Mesendoderm (in vitro differentiated cells): ENCODE measurements at regions not wholly inside any gene's neighbourhood (a gene's known extent, or its start where the extent isn't known, plus 50 kb on each side); places are given as distances from the start of the nearest gene placed in this dataset.

Experiments
- DNase-seq: peaks from one replicate; pipeline ENCODE4 v3.0.0; 2013
- H2AK5ac ChIP-seq: 2 replicates; pipeline ENCODE4 v1.6.1; 2013; ENCODE audit warnings: low read length, inconsistent platforms
- H2BK120ac ChIP-seq: 2 replicates; pipeline ENCODE4 v1.6.1; 2013; ENCODE audit warnings: low read depth, mild to moderate bottlenecking, low read length, moderate library complexity, mixed read lengths
- H2BK15ac ChIP-seq: replicated peaks from 2 replicates; pipeline ENCODE4 v1.6.1; 2013; ENCODE audit warnings: low read depth, mild to moderate bottlenecking, moderate library complexity
- H2BK5ac ChIP-seq: 2 replicates; pipeline ENCODE4 v1.6.1; 2013; ENCODE audit warnings: low read length, inconsistent platforms
- H3K18ac ChIP-seq: 2 replicates; pipeline ENCODE4 v1.6.1; 2013; ENCODE audit warnings: mild to moderate bottlenecking, low read length, mixed read lengths
- H3K23ac ChIP-seq: one replicate; pipeline ENCODE4 v1.6.1; 2013; ENCODE audit warnings: low read length
- H3K27ac ChIP-seq: 2 replicates; pipeline ENCODE4 v1.5.1; 2013; ENCODE audit warnings: low read depth, mild to moderate bottlenecking, inconsistent platforms, low read length, moderate library complexity
- H3K27me3 ChIP-seq: 2 replicates; pipeline ENCODE4 v1.6.1; 2013; ENCODE audit warnings: low read length, control low read depth, mild to moderate bottlenecking, inconsistent platforms; ENCODE audit not compliant: insufficient read depth, poor library complexity
- H3K36me3 ChIP-seq: 2 replicates; pipeline ENCODE4 v1.6.1; 2013; ENCODE audit warnings: low read length, inconsistent platforms; ENCODE audit not compliant: control insufficient read depth, insufficient read depth
- H3K4ac ChIP-seq: one replicate; pipeline ENCODE4 v1.6.1; 2013; ENCODE audit warnings: low read depth, mild to moderate bottlenecking, low read length, moderate library complexity
- H3K4me1 ChIP-seq: 2 replicates; pipeline ENCODE4 v1.6.1; 2013; ENCODE audit warnings: low read depth, low read length, inconsistent platforms; ENCODE audit not compliant: control insufficient read depth
- H3K4me2 ChIP-seq: 2 replicates; pipeline ENCODE4 v1.6.1; 2013; ENCODE audit warnings: low read length
- H3K4me3 ChIP-seq: 2 replicates; pipeline ENCODE4 v1.5.1; 2013; ENCODE audit warnings: mild to moderate bottlenecking, low read length
- H3K56ac ChIP-seq: one replicate; pipeline ENCODE4 v1.6.1; 2013; ENCODE audit warnings: low read length
- H3K79me1 ChIP-seq: 2 replicates; pipeline ENCODE4 v1.6.1; 2013; ENCODE audit warnings: low read length, inconsistent platforms
- H3K79me2 ChIP-seq: 2 replicates; pipeline ENCODE4 v1.6.1; 2013; ENCODE audit warnings: mild to moderate bottlenecking, low read length; ENCODE audit not compliant: control insufficient read depth, insufficient read depth
- H3K9ac ChIP-seq: 2 replicates; pipeline ENCODE4 v1.6.1; 2013; ENCODE audit warnings: low read length, inconsistent platforms
- H4K5ac ChIP-seq: one replicate; pipeline ENCODE4 v1.6.1; 2013; ENCODE audit warnings: low read length
- H4K8ac ChIP-seq: one replicate; pipeline ENCODE4 v1.6.1; 2013; ENCODE audit warnings: low read depth, mild to moderate bottlenecking, control low read depth, low read length, moderate library complexity
- WGBS: extraction: QIAGEN DNeasy Blood & Tissue Kit; methylation state at CpG from one replicate; pipeline ENCODE4 v1.1.7; 2013; ENCODE audit warnings: low lambda C conversion rate, missing lambda C conversion rate; ENCODE audit not compliant: insufficient coverage; ENCODE audit errors: extremely low coverage; 5-methylcytosine and 5-hydroxymethylcytosine counted together

GRCh38 chrX:1794586-1794985 is 179.7 kb downstream of the ASMT start:
- H3K27ac ChIP-seq: no peak overlapping the region
- H4K5ac ChIP-seq: no peak overlapping the region
- H3K36me3 ChIP-seq: no peaks in the 10 kb centered on the region
- no peak overlapping the region for H4K8ac ChIP-seq
- no peak overlapping the region for H3K23ac ChIP-seq
- WGBS: no CpG with 5 or more reads among the region's 9 CpGs
- H3K4me2 ChIP-seq: no peak overlapping the region
- no peak overlapping the region for H2BK5ac ChIP-seq
- no peak overlapping the region for H3K18ac ChIP-seq
- no peak overlapping the region for H2BK15ac ChIP-seq
- H3K27me3 ChIP-seq: no peaks in the 10 kb centered on the region
- H3K56ac ChIP-seq: no peak overlapping the region
- no peak overlapping the region for H3K4me3 ChIP-seq
- DNase-seq: no peak
- no peak overlapping the region for H3K9ac ChIP-seq
- H3K4me1 ChIP-seq: no peaks in the 10 kb centered on the region
- no peak overlapping the region for H3K4ac ChIP-seq
- no peaks in the 10 kb centered on the region for H3K79me1 ChIP-seq
- H3K79me2 ChIP-seq: no peaks in the 10 kb centered on the region
- H2BK120ac ChIP-seq: no peak overlapping the region
- H2AK5ac ChIP-seq: no peak overlapping the region

GRCh38 chrX:1802912-1803311 is 188.1 kb downstream of the ASMT start:
- no peak overlapping the region for H2BK15ac ChIP-seq
- no peak overlapping the region for H3K4me3 ChIP-seq
- H3K79me2 ChIP-seq: no peaks in the 10 kb centered on the region
- H3K27me3 ChIP-seq: no peaks in the 10 kb centered on the region
- H3K9ac ChIP-seq: no peak overlapping the region
- H4K5ac ChIP-seq: no peak overlapping the region
- DNase-seq: no peak
- H3K18ac ChIP-seq: no peak overlapping the region
- no peak overlapping the region for H3K23ac ChIP-seq
- no peak overlapping the region for H3K4me2 ChIP-seq
- whole genome bisulfite sequencing: 100% methylated on average over 6 of the region's 6 CpGs
- no peaks in the 10 kb centered on the region for H3K79me1 ChIP-seq
- H2BK120ac ChIP-seq: no peak overlapping the region
- no peak overlapping the region for H2BK5ac ChIP-seq
- no peaks in the 10 kb centered on the region for H3K4me1 ChIP-seq
- no peak overlapping the region for H2AK5ac ChIP-seq
- H3K56ac ChIP-seq: no peak overlapping the region
- no peak overlapping the region for H3K4ac ChIP-seq
- no peak overlapping the region for H4K8ac ChIP-seq
- no peaks in the 10 kb centered on the region for H3K36me3 ChIP-seq
- no peak overlapping the region for H3K27ac ChIP-seq

GRCh38 chrX:1803741-1804140 is 188.9 kb downstream of the ASMT start:
- no CpG with 5 or more reads among the region's 3 CpGs for WGBS
- no peak overlapping the region for H2BK15ac ChIP-seq

GRCh38 chrX:1807301-1807731 is 192.5 kb downstream of the ASMT start:
- DNase-seq: peak; percentile 84
- Histone ChIP-seq H3K4me1 (no peaks in the 10 kb centered on the region), H2BK15ac (no peak overlapping the region), H3K18ac (no peak overlapping the region), H3K56ac (peak overlapping the region; percentile 73), H3K4me2 (peak overlapping the region; percentile 40), H3K79me1 (no peaks in the 10 kb centered on the region), H3K27me3 (no peaks in the 10 kb centered on the region), H2AK5ac (no peak overlapping the region), H3K36me3 (no peaks in the 10 kb centered on the region), H2BK120ac (no peak overlapping the region), H3K9ac (peak overlapping the region; percentile 39), H4K5ac (no peak overlapping the region), H2BK5ac (no peak overlapping the region), H3K27ac (peak overlapping the region; percentile 4), H3K79me2 (no peaks in the 10 kb centered on the region), H3K4me3 (no peak overlapping the region), H4K8ac (no peak overlapping the region), H3K4ac (no peak overlapping the region), H3K23ac (no peak overlapping the region)
- no CpG with 5 or more reads among the region's 12 CpGs for WGBS

More at GRCh38 chrX:1803741-1804140, 188.9 kb downstream of the ASMT start:
- no peaks in the 10 kb centered on the region for H3K36me3 ChIP-seq
- H4K5ac ChIP-seq: no peak overlapping the region
- no peak overlapping the region for H3K4me3 ChIP-seq
- H3K4ac ChIP-seq: no peak overlapping the region
- no peaks in the 10 kb centered on the region for H3K27me3 ChIP-seq
- no peak overlapping the region for H3K4me2 ChIP-seq
- no peak overlapping the region for H3K9ac ChIP-seq
- H3K56ac ChIP-seq: no peak overlapping the region
- no peak overlapping the region for H3K27ac ChIP-seq
- no peaks in the 10 kb centered on the region for H3K79me2 ChIP-seq
- H2BK5ac ChIP-seq: no peak overlapping the region
- no peaks in the 10 kb centered on the region for H3K4me1 ChIP-seq
- no peak overlapping the region for H2AK5ac ChIP-seq
- H3K79me1 ChIP-seq: no peaks in the 10 kb centered on the region
- DNase-seq: no peak
- no peak overlapping the region for H4K8ac ChIP-seq
- H3K23ac ChIP-seq: no peak overlapping the region
- H3K18ac ChIP-seq: no peak overlapping the region
- H2BK120ac ChIP-seq: no peak overlapping the region

GRCh38 chrX:1809581-1809980 is 194.7 kb downstream of the ASMT start:
- Histone ChIP-seq H3K79me1 (no peaks in the 10 kb centered on the region), H3K79me2 (no peaks in the 10 kb centered on the region), H3K56ac (no peak overlapping the region), H3K27me3 (no peaks in the 10 kb centered on the region), H3K9ac (no peak overlapping the region), H2BK15ac (no peak overlapping the region), H3K4ac (no peak overlapping the region), H3K4me1 (no peaks in the 10 kb centered on the region), H4K5ac (no peak overlapping the region), H3K4me3 (no peak overlapping the region), H3K36me3 (no peaks in the 10 kb centered on the region), H2BK120ac (no peak overlapping the region), H2BK5ac (no peak overlapping the region), H3K27ac (no peak overlapping the region), H3K18ac (no peak overlapping the region), H3K4me2 (no peak overlapping the region), H2AK5ac (no peak overlapping the region), H3K23ac (no peak overlapping the region), H4K8ac (no peak overlapping the region)
- DNase-seq: no peak
- no CpG with 5 or more reads among the region's 5 CpGs for WGBS

- H3K27me3 ChIP-seq: no peaks in the 10 kb centered on the region
- no peaks in the 10 kb centered on the region for H3K79me1 ChIP-seq
- H3K23ac ChIP-seq: no peak overlapping the region
- no peak overlapping the region for H3K4me3 ChIP-seq
- no CpG with 5 or more reads among the region's 15 CpGs for WGBS
- no peaks in the 10 kb centered on the region for H3K4me1 ChIP-seq
- no peak overlapping the region for H3K4me2 ChIP-seq
- DNase-seq: no peak
- H3K4ac ChIP-seq: no peak overlapping the region
- no peak overlapping the region for H3K56ac ChIP-seq
- no peak overlapping the region for H4K5ac ChIP-seq
- H3K36me3 ChIP-seq: no peaks in the 10 kb centered on the region
- H2AK5ac ChIP-seq: no peak overlapping the region
- no peaks in the 10 kb centered on the region for H3K79me2 ChIP-seq
- no peak overlapping the region for H4K8ac ChIP-seq
- no peak overlapping the region for H2BK120ac ChIP-seq
- no peak overlapping the region for H3K9ac ChIP-seq
- H2BK15ac ChIP-seq: no peak overlapping the region
- no peak overlapping the region for H3K18ac ChIP-seq
- no peak overlapping the region for H2BK5ac ChIP-seq
- H3K27ac ChIP-seq: no peak overlapping the region
Measured at GRCh38 chrX:1813809-1814208, 198.9 kb downstream of the ASMT start.
